ENCODE measurements at regions not wholly inside any gene's neighbourhood (a gene's known extent, or its start where the extent isn't known, plus 50 kb on each side); places are given as distances from the start of the nearest gene placed in this dataset.
"Not testable (repeated sequence)": the region's sequence is repeated elsewhere in the genome, so short reads cannot be mapped to it uniquely, and the experiment has no call there.

DNA sequence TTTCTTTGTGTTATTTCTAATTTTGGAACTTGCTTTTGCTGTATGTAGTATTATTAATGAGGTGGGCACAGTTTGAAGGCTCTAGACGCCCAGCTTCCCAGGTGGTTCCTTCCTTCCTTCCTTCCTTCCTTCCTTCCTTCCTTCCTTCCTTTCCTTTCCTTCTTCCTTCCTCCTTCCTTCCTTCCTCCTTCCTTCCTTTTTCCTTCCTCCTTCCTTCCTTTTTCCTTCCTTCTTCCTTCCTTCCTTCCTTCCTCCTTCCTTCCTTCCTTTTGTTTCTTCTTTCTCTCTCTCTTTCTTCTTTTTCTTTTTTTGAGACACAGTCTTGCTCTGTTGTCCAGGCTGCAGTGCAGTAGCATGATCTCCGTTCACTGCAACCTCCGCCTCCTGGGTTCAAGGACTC lies 906.7 kb downstream of the AACS start:
- no peak for DNase-seq (ENCODE audit: low read depth in 1 of 2, low spot score in 1 of 2)

DNA sequence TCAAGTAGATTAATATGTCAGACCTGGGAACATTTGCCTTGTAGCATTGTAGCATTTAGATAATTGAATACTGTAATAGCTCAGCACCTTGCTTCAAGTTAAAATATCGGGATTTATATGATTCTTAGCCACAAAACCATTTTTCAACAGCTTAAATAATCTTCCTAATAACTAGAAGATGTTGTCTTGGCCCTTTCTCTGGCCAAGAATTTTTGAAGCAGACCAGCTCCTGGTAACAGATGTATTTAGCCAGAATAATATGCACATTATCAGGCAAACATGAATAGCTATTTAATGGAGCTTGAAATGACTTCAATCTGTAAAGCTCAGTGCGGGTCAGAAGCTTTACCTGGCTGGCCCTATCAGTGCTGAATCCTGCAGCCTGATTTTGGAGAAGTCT lies 913.1 kb downstream of the AACS start:
- DNase-seq (ENCODE audit: low read depth in 1 of 2, low spot score in 1 of 2): no peak

DNA sequence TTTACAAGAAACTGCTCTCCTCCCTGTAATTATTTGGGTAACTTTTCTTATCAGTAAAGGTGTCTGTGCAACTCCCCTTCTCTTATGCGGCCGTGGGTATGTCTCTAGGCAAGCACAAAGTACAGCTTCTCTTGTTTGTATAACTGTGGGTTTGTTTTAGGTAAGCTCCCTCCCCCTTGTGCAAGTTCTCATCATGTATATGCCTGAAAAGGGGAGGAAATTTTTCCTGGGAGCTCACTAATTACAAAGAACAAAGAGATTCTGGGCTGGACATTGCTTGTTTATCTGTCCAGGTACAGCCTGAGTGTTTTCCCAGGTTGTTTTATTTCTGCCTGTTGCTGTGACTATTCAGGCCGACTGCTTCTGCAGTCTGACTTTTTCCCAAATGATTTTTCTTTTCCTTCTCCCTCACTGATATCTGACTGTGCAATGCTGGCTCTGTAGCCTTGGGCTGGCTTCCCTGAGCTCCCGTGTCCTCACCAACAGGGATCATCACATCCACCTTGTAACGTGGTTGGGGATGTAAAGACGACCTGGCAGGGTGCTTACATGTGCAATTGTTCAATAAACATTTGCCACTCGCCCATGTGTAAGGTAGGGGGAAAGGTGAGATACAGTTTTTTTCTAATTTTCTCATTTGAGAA lies 916.5 kb downstream of the AACS start:
- DNase-seq (ENCODE audit: low read depth in 1 of 2, low spot score in 1 of 2): no peak

DNA sequence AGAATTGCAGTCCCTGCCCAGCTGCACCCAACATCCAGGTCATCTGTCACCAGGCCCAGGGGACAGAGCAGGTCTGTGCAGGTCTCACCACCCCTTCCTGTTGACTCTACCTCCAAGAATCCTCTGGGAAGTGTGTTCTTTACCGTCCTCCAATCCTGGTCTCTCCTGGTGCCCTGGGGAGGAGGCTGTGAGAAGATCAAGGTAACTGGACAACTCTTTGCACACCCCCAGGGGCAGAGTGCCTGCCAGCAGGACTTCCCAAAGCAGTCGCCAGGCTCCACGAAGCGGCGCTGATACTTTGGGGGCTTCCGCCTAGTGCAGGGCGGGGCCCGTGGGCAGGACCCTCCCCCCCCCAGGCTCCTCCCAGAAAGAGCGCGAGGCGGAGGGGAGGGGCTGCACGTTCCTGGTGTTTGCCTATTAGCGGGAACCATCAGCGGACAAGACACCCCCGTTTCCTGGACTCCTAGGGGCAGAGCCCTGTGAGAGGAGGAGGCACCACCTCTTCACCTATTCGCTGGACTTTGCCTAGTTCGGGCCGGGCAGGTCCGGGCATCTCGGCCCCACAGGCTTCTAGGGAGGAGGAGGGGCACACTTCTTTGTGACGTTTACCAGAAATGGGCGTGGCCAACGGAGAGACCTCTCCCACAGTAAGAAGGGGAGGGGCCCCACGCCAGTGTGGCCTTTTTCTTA lies 918.0 kb downstream of the AACS start:
- DNase-seq (ENCODE audit: low read depth in 1 of 2, low spot score in 1 of 2): no peak

DNA sequence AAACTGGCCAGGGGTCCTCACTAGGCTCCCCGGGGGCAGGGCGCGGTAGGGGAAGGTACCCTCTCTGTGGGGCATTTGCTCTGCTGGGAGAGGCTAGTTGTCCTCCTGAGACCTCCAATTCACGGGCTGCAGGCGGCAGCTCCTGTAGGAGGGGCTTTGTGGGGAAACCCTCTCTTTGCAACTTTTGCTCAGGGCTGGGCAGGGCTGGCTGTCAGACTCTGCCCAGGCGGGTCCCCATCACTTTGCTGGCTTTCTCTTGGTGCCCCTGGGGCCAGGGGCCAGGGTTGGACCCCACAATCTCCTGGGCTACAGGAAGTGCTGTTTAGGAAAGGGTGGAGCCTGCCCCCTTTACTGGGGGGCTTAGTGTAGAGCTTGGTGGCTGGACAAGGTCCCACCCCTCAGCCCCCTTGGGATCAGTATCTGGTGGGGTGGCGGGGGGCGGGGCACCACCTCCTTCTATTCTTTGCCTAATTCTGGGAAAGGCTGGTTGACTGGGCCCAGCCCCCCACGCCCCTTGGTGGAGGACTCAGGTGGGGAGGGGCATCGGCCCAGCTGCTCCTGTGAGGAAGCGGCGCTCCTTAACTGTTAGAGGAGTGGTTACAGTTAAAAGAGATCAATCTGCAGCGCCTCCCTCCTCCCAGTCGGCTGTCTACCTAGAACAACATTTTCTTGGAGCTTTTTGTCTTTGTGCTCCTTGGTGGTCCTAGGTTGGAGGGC lies 918.7 kb downstream of the AACS start:
- DNase-seq (ENCODE audit: low read depth in 1 of 2, low spot score in 1 of 2): no peak

DNA sequence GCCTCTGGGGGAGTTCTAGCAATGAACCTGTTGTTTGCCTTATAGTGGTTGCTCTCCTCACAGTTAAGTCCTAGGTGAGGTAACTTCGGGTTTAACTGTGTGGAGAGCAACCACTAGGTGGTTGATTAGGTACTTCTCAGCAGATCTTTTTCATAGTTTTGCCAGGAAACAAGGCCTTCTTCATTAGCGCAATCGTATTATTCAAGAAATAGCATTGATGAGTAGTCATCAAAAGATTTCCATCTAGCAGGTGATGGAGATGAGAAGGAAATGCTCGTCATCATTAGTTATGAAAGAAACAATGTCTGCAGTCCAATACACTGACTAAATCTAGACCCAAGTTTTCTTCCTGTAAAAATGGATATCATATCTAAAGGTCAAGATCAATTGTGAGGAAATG lies 923.3 kb downstream of the AACS start:
- DNase-seq (ENCODE audit: low read depth in 1 of 2, low spot score in 1 of 2): no peak

DNA sequence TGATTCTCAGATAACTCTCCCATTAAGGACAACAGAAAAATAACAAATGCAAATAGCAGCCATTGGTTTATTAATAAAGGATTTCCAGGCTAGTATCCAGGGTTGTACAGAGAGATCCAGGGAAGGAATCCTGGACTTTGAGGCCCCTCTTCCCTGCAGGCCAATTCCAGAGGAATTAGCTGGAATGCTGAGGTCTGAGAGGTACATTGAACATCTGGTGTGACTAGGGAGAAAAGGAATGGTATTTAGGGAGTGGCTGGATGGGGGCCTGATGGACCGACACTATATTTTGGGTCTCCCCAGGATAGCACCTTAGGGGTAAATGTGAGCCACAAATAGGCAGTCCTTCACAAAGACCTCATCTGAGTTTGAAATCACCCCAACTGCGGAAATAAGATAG lies 924.5 kb downstream of the AACS start:
- DNase-seq (ENCODE audit: low read depth in 1 of 2, low spot score in 1 of 2): no peak

DNA sequence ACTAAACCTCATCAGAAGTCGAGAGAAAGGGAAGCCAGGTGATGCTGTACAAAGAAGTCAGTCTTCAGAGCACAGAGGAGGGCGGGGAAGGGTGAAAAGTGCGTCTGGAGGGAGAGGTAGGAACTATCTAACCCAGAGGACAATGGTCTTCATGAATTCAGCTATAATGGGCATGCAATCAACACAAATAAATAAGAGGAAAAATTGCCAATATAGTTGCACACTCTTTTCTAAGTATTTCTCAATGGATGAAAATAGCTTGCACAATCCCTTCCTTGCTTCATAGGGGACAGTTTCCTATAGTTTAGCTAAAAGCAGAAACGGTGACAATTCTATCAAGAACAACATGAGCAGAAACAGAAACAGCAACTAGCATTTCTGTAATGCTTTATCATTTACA lies 931.2 kb downstream of the AACS start:
- DNase-seq (ENCODE audit: low read depth in 1 of 2, low spot score in 1 of 2): no peak

DNA sequence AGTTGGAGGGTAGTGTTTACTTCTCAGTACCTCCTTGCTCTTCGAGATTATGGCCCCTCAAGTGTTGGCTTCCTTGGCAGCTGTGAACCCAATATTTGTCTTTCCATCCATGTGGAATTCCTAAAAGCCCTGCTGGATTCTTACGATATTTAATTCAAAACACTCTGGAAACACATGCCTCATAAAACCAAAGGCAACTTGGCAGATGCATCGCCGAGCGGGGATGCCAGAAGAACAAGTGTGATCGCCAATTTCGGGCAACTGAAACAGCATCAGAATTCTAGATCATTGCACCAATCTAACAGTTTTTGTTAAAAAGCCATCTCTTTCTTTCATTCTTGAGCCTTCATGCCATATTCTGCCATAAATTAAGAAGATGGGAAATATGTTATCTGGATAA lies 934.4 kb downstream of the AACS start:
- DNase-seq (ENCODE audit: low read depth in 1 of 2, low spot score in 1 of 2): no peak

DNA sequence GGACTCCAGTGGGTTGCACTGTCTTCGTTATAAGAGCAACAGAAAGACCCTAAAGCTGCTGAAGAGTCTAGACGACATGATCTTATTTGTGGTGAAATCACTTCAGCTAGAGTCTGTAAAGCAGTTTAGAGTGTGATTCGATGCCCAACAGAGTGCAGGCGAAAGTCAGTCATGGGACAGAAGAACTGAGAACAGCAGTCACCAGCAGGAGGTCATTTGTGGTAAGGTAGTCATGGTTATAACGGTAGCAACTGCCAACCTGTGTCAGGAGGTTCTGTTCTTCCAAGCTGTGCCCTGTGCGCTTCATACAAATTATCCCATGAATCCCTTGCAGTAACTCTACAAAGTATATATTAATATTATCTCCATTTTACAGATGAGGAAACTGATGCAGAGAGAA lies 954.1 kb downstream of the AACS start:
- DNase-seq (ENCODE audit: low read depth in 1 of 2, low spot score in 1 of 2): no peak

DNA sequence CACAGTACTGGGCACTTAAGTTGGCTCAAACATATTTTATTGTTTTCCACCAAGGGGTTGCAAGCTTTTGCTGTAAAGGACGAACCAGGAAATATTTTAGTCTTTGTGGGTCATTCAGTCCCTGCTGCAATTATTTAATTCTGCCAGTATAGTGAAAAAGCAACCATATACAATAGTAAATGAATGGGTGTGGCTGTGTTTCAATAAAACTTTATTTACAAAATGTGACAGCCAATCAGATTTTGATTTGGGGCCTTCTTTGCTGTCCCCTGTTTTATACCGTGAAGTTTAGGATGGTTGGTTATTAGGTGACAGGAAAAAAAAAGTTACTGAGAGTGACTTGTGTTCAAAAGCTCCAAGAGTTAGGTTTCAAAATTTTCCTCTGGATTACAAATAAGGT lies 956.4 kb downstream of the AACS start:
- DNase-seq (ENCODE audit: low read depth in 1 of 2, low spot score in 1 of 2): no peak

DNA sequence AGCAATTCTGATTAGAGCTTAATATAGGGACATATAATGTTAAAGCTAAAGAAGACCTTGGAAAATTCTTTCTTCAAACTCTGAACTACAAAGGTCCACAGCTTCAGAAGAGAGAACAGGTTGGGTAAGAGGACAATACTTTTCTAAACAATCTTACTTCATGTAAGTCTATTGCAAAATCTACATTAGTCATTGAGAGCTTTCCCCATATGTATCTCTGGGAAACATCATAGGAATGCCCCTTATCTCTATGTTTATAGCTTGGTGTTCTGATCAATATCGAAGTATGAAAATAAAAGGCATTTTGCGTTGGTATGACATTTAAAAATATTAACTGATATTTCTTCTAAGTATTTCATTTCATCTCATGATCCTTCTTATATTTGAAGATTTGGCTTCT lies 962.6 kb downstream of the AACS start:
- DNase-seq (ENCODE audit: low read depth in 1 of 2, low spot score in 1 of 2): no peak

DNA sequence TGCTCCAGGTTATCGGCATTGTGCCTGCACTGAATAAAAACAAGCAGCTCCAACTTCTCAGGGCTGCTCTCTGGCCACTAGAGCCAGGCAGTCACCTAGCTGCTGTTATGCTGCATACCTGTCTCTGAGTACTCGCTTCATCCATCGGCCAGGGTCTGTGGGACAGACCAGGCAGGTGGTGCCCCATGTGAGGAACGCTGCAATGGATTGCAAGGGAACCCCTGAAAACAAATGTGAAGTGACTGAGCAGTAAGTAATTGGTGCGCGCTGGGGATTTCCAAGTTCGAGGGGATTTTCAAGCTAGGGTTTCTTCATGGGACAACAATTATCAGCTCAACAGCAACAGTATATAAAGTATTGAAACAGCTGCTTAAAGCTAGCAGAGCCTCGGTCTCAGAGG lies 965.3 kb downstream of the AACS start:
- DNase-seq (ENCODE audit: low read depth in 1 of 2, low spot score in 1 of 2): no peak

DNA sequence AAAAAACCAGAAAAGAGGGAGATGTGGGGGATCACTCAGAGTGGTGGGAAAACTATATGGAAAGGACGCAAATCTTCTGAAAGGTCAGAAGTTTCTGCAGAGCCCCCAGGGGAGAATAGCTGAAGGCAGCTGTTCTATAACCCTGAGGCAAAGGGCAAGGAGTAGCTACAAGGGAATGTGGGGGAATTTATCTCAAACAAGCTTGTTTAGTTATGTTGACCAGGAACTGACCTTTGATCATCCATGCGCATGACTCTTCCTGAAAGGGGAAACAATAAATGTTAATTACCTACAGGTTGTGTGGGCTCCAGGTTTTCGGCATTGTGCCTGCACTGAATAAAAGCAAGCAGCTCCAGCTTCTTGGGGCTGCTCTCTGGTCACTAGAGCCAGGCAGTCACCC lies 968.5 kb downstream of the AACS start:
- DNase-seq (ENCODE audit: low read depth in 1 of 2, low spot score in 1 of 2): no peak

DNA sequence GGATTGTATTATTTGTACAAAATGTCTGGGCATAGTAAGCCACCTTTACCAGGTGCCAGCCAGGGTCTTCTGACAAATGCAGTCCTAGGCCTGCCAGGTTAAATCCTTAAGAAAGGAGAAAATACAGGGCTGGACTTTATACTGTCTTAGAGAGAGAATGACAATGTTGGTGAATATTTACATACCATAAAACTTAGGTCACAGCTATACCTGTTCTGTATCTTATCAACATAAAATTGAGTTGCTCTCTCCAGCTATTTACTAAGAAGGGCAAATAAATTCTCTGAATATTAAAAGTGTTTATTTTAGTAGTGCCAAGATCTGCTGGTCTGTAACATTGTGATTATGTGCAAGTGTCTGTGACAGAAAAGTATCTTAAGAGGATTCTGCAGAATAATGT lies 971.1 kb downstream of the AACS start:
- no peak for DNase-seq (ENCODE audit: low read depth in 1 of 2, low spot score in 1 of 2)

DNA sequence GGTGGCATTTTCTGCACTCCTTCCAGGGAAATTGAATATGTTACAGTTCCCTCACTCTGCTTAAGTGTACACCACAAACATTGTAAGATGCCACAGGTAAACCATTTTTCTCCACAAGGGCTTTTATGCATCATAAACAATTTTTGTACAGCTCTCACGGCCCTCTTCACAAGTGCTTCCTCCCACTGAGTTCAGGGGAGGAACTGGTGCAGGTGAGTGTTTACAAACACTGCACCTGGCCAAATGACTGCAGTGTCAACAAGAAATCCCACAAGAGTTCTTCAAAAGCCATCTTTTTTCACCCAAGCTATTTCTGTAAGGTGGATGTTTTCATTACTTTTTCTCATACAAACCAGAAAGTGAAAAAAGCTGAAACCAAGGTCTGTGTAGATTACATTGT lies 973.2 kb downstream of the AACS start:
- DNase-seq (ENCODE audit: low read depth in 1 of 2, low spot score in 1 of 2): no peak

DNA sequence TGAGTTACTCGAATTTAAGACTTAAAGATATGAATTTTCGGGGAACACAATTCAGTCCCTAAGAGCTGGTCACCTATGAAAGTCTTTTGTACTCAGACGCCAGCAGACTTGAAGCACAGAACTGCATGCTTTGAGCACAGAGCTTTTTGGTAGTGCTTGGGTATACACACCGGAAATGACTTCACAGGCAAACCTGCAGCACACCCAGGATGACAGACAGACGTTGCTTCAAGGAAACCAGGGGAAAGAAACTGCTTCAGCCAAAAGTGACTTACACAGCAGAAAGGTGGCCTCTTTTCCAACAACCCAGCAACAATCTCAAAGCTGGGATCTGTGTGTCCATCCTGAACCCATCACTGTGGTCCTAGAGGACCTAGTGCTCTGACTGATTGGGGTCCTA lies 975.1 kb downstream of the AACS start:
- DNase-seq (ENCODE audit: low read depth in 1 of 2, low spot score in 1 of 2): no peak

DNA sequence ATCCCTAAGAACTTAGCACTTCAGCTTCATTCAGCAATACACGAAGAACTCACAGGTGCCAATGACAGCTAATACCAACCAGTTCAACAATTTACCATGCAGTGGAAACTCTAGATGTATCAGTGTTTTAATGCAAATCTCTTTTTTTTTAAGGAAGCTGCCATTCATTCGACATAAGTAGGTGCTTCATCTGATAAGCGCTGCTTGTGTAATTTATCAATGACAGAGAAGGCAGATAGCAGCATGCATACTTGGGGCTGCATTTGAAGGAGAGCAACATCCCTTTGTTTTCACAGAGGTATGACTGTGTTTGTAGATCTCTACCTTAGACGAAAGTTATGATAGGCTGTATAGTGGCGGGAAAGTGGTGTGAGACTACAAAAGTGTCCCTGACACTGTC lies 977.1 kb downstream of the AACS start:
- DNase-seq (ENCODE audit: low read depth in 1 of 2, low spot score in 1 of 2): no peak

DNA sequence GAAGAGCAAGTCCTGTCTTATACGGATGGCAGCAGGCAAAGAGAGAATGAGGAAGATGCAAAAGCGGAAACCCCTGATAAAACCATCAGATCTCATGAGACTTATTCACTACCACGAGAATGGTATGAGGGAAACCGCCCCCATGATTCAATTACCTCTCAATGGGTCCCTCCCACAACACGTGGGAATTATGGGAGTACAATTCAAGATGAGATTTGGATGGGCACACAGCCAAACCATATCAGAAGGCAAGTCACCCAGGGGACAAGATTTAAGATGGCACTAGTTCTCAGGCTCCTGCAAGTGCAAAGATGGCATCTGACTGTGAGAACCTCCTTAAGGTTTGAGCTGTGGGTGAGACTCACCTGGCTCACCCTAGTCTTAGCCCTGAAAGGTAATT lies 984.3 kb downstream of the AACS start:
- DNase-seq (ENCODE audit: low read depth in 1 of 2, low spot score in 1 of 2): not testable (repeated sequence)

DNA sequence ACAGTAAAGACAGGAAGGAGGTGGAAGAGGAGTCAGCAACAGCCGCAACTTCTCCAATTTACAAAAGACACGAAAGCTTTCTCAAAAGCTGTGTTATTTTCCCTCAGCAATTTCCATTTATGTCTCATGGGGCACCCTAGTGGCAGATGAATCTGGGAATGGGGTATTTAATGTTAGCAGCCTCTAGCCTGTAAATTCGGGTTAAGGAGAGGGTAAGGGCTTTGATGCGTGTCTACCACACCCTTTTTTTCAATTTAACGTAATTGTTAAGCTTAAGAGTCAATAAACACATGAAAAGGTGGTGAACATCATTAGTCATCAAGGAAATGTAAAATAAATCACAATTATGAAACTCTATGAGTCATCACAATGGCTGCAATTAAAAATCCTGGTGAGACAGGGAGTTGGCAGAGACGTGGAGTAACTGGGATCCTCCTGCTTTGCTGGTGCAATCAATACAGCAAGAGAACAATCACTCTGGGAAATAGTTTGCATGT lies 986.4 kb downstream of the AACS start:
- no peak for DNase-seq (ENCODE audit: low read depth in 1 of 2, low spot score in 1 of 2)

DNA sequence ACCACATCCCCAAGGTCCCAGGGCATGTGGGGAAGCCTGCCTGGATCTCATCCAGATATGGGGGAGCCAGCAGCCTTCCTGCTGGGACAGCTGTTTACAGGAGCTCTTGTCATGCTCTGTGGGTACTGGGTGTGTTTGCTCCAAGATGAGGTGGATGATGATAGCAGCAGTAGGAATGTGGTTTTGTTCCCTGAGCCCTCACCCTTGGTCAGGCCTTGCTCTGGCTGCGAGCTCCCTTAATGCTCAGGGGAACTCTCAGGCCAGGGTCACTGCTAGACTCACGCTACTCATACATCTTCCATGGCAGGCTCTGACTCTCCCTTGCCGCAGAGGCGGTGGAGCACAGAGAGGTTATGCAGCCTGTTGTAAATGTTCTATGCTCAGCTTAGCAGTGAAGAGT lies 990.3 kb downstream of the AACS start:
- no peak for DNase-seq (ENCODE audit: low read depth in 1 of 2, low spot score in 1 of 2)

DNA sequence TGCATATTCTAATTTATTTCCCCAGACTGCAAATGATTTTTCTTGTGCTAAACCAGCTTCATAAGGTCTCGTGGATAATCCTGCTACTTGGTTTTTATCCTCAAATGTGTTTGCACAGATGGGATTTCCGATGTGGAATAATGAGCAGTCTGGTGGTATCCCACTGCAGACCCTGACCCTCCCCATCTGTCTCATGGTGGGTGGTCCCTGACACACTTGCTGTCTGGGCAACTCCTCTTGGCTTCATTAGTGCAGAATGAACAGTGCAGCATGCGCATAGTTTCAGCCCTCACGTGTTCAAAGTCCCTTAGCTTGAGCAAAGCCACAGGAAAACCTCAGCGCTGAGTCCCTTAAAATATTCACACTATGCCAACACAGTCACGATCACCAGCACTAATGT lies 996.5 kb downstream of the AACS start:
- no peak for DNase-seq (ENCODE audit: low read depth in 1 of 2, low spot score in 1 of 2)

DNA sequence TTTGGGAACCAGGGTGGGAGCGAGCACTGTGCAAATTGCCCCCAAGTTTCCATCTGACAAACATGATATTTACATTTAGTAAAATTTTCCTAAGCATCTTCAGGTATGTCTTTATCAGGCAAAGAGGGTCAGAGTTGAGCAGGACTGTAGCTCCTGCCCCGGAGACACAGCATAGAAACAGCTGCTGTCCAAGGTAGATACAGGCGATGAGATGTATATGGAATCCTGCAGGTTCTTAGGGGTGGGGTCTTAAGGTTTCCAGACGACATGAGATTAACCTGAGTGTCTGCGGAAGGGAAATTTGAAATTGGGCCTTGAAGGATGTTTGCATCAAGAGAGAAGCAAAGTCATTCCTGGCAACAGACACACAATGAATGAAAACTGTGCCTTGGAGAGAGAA lies 998.8 kb downstream of the AACS start:
- no peak for DNase-seq (ENCODE audit: low read depth in 1 of 2, low spot score in 1 of 2)
